SU-DHL-6 (cell line): ENCODE measurements at regions not wholly inside any gene's neighbourhood (a gene's known extent, or its start where the extent isn't known, plus 50 kb on each side); places are given as distances from the start of the nearest gene placed in this dataset.

Experiments
- H2AFZ ChIP-seq: fragments of 200-600 bp; sonication (generic); 2 replicates; pipeline ENCODE4 v1.6.1; 2014; ENCODE audit warnings: low read depth, mild to moderate bottlenecking, moderate library complexity, mixed read lengths, antibody characterized with exemption, low read length; ENCODE audit not compliant: severe bottlenecking
- H3F3A ChIP-seq: fragments of 200-600 bp; shearing (Covaris generic); 2 replicates; pipeline ENCODE4 v1.6.0; 2016; ENCODE audit warnings: antibody characterized with exemption, mild to moderate bottlenecking; ENCODE audit not compliant: insufficient read depth
- H3K27ac ChIP-seq: fragments of 200-600 bp; sonication (generic); 2 replicates; pipeline ENCODE4 v1.5.1; 2016; ENCODE audit warnings: low read depth, mild to moderate bottlenecking, low read length, moderate library complexity, mixed read lengths
- H3K27me3 ChIP-seq: fragments of 200-600 bp; sonication (generic), shearing (Covaris generic); 2 replicates; pipeline ENCODE4 v1.6.0; 2014; ENCODE audit warnings: mild to moderate bottlenecking, low read length
- H3K36me3 ChIP-seq: fragments of 200-600 bp; sonication (generic); 2 replicates; pipeline ENCODE4 v1.6.1; 2014; ENCODE audit warnings: mild to moderate bottlenecking, low read length, mixed read lengths
- H3K4me2 ChIP-seq: fragments of 300-600, 200-600 bp; shearing (Covaris generic), sonication (generic); 2 replicates; pipeline ENCODE4 v1.6.0; 2014; ENCODE audit warnings: low read length, low read depth, mild to moderate bottlenecking; ENCODE audit not compliant: poor library complexity, severe bottlenecking
- H3K4me3 ChIP-seq: fragments of 200-600 bp; sonication (generic); 2 replicates; pipeline ENCODE4 v1.5.1; 2014; ENCODE audit warnings: antibody characterized with exemption, low read length, mild to moderate bottlenecking, mixed read lengths; ENCODE audit not compliant: insufficient read depth, poor library complexity, severe bottlenecking
- H3K79me2 ChIP-seq: fragments of 200-600 bp; sonication (generic); 2 replicates; pipeline ENCODE4 v1.6.1; 2014; ENCODE audit warnings: mild to moderate bottlenecking, low read length, moderate library complexity; ENCODE audit not compliant: insufficient read depth
- H3K9ac ChIP-seq: fragments of 200-600 bp; sonication (generic); 2 replicates; pipeline ENCODE4 v1.7.0; 2014; ENCODE audit warnings: mild to moderate bottlenecking, low read length
- H3K9me2 ChIP-seq: fragments of 200-600 bp; sonication (generic); replicated peaks from 2 replicates; pipeline ENCODE4 v1.6.1; 2014; ENCODE audit warnings: low read length; ENCODE audit not compliant: insufficient read depth
- H3K9me3 ChIP-seq: fragments of 200-600 bp; sonication (generic); 2 replicates; pipeline ENCODE4 v1.6.1; 2014; ENCODE audit warnings: low read length, mixed read lengths; ENCODE audit not compliant: insufficient read depth
- H4K20me1 ChIP-seq: fragments of 200-600 bp; sonication (generic); 2 replicates; pipeline ENCODE4 v1.6.1; 2014; ENCODE audit warnings: low read depth, mild to moderate bottlenecking, antibody characterized with exemption, low read length, moderate library complexity, mixed read lengths
- EZH2phosphoT487 ChIP-seq: fragments of 200-600 bp; sonication (generic), shearing (Covaris generic); conservative IDR thresholded peaks from 2 replicates; pipeline ENCODE4 v1.6.1; 2018; ENCODE audit warnings: mild to moderate bottlenecking, antibody characterized with exemption, low read length, moderate library complexity, mixed read lengths
- TF ChIP-seq, protein P1 (sequence below): fragments of 200-600 bp; sonication (generic); IDR thresholded peaks from one replicate; pipeline ENCODE4 v1.5.1; 2017; ENCODE audit warnings: antibody characterized with exemption, mild to moderate bottlenecking, low read length, moderate library complexity; ENCODE audit not compliant: insufficient read depth, poor library complexity, severe bottlenecking

DNA sequence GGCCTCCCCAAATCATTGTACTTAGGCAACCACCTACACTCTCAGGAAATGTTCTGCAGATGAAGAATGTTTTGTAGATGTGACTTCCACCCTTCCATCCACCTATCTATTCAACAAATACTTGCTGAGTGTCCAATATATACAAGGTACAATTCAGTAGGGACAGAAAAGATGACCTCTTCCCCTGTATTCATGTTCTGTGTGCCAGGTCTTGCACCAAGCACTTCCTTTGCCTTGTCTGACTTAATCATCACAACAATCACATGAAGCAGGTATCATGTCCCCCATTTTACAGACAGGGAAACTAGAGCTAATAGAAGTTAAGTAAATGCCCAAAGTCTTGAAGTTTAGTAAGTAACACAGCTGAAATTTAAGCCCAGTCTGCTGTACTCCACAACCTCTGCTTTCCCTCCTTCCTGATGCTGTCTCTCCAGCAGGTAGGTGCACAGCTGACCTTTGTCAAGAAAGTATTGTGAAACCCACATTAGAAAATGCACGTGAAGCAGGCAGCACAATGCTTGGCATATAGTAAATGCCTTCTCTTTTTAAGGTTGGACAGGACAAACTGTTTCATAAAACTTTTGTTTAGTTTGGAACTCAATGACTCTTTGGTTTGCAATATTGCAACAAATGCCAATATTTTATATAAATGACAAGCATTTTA is 296.5 kb downstream of the DEPDC1B start:
- TF ChIP-seq, protein P1, sequence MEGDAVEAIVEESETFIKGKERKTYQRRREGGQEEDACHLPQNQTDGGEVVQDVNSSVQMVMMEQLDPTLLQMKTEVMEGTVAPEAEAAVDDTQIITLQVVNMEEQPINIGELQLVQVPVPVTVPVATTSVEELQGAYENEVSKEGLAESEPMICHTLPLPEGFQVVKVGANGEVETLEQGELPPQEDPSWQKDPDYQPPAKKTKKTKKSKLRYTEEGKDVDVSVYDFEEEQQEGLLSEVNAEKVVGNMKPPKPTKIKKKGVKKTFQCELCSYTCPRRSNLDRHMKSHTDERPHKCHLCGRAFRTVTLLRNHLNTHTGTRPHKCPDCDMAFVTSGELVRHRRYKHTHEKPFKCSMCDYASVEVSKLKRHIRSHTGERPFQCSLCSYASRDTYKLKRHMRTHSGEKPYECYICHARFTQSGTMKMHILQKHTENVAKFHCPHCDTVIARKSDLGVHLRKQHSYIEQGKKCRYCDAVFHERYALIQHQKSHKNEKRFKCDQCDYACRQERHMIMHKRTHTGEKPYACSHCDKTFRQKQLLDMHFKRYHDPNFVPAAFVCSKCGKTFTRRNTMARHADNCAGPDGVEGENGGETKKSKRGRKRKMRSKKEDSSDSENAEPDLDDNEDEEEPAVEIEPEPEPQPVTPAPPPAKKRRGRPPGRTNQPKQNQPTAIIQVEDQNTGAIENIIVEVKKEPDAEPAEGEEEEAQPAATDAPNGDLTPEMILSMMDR = no peak
- no peak for TF ChIP-seq EZH2phosphoT487

DNA sequence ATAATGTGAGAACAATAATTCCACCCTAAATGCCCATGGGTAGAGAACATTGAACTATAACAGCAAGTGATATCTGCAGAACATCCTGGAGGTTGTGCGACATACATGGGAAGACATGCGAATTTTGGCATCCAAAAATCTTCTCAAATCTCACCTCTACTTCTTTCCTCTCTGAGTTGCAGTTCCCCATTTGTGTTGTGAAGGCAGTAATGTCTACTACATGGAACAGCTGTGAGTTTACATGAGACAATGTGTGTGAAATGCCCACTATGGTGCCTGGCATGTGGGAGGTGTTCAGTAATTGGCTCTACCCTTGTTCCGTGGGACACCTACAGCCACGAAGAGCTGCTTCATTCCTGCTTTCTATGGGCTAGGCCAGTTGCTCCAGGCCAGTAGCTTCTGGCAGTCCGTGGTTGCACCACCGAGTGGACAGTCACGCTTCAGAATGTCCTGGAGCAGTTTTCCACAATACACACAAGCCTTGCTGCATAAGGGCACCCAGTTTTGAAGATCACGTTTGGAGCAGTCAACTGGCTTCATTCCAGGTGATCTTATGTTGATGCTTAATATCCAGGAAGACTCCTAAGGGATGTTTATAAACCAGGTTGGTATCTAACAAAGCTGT is 297.7 kb downstream of the DEPDC1B start:
- Histone ChIP-seq H4K20me1 (no peaks in the 10 kb centered on the region), H3K9me2 (no peaks in the 10 kb centered on the region), H3K4me2 (no peak overlapping the region), H3K4me3 (no peak overlapping the region), H3F3A (no peaks in the 10 kb centered on the region), H2AFZ (no peak overlapping the region), H3K27ac (no peak overlapping the region), H3K9ac (no peak overlapping the region), H3K79me2 (no peaks in the 10 kb centered on the region), H3K36me3 (no peaks in the 10 kb centered on the region), H3K9me3 (no peaks in the 10 kb centered on the region), H3K27me3 (no peaks in the 10 kb centered on the region)
- no peak for TF ChIP-seq EZH2phosphoT487
- TF ChIP-seq, protein P1 = no peak

More for the DNA sequence above, 296.5 kb downstream of the DEPDC1B start:
- H3K36me3 ChIP-seq = no peaks in the 10 kb centered on the region
- no peak overlapping the region for H3K4me2 ChIP-seq
- no peak overlapping the region for H3K9ac ChIP-seq
- H3K9me3 ChIP-seq = no peaks in the 10 kb centered on the region
- H4K20me1 ChIP-seq = no peaks in the 10 kb centered on the region
- no peak overlapping the region for H2AFZ ChIP-seq
- no peak overlapping the region for H3K27ac ChIP-seq
- H3K9me2 ChIP-seq = no peaks in the 10 kb centered on the region
- H3F3A ChIP-seq = no peaks in the 10 kb centered on the region
- H3K27me3 ChIP-seq = no peaks in the 10 kb centered on the region
- H3K79me2 ChIP-seq = no peaks in the 10 kb centered on the region
- no peak overlapping the region for H3K4me3 ChIP-seq

DNA sequence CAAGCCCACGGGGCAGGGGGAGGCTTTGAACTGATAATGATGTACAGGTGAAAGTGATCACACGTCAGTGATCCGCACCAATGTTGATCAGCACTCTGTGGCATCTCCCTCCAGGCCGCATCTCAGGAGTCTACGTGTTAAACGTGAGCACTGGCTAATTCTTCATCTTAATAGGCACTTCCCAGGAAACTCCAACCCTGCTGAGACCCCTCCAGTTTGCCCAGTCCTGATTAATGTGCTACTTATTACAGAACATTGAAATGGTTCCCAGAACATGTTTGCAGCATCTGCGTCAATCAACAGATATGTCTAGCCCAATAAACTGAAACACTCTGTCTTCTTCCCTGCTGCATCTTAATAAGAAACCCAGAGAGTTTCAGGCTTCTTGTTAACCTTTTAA is 298.4 kb downstream of the DEPDC1B start:
- no peak for TF ChIP-seq EZH2phosphoT487
- TF ChIP-seq, protein P1 = no peak
- Histone ChIP-seq H3K9ac (no peak overlapping the region), H3K4me3 (no peak overlapping the region), H2AFZ (no peak overlapping the region), H3K4me2 (no peak overlapping the region), H3K9me3 (no peaks in the 10 kb centered on the region), H3K27ac (no peak overlapping the region), H4K20me1 (no peaks in the 10 kb centered on the region), H3K27me3 (no peaks in the 10 kb centered on the region), H3K36me3 (no peaks in the 10 kb centered on the region), H3F3A (no peaks in the 10 kb centered on the region), H3K79me2 (no peaks in the 10 kb centered on the region), H3K9me2 (no peaks in the 10 kb centered on the region)
